Skeletal muscle tissue (tissue), 3 donors: ENCODE measurements at regions not wholly inside any gene's neighbourhood (a gene's known extent, or its start where the extent isn't known, plus 50 kb on each side); places are given as distances from the start of the nearest gene placed in this dataset.

Experiments
- H3K27ac ChIP-seq: one replicate; pipeline ENCODE4 v1.7.0; 2013; ENCODE audit warnings: mild to moderate bottlenecking, low read depth, low read length, inconsistent platforms
- H3K27me3 ChIP-seq, 3 donors: one replicate each; pipeline ENCODE4 v1.7.0; 2013; ENCODE audit warnings: low read length in 3 of 3; ENCODE audit not compliant: control insufficient read depth in 3 of 3, insufficient read depth in 3 of 3
- H3K36me3 ChIP-seq, 3 donors: one replicate each; pipeline ENCODE4 v1.7.0; 2013; ENCODE audit warnings: low read length in 3 of 3; ENCODE audit not compliant: control insufficient read depth in 3 of 3, insufficient read depth in 3 of 3
- H3K4me1 ChIP-seq, 3 donors: one replicate each; pipeline ENCODE4 v1.7.0; 2013; ENCODE audit warnings: low read length in 3 of 3, mild to moderate bottlenecking in 3 of 3; ENCODE audit not compliant: control insufficient read depth in 3 of 3, insufficient read depth in 3 of 3
- H3K4me3 ChIP-seq, 3 donors: one replicate each; pipeline ENCODE4 v1.7.0; 2013; ENCODE audit warnings: low read length in 3 of 3
- H3K9ac ChIP-seq, 3 donors: one replicate each; pipeline ENCODE4 v1.7.0; 2013; ENCODE audit warnings: low read length in 3 of 3, mild to moderate bottlenecking in 3 of 3, moderate library complexity in 2 of 3, low read depth in 1 of 3
- H3K9me3 ChIP-seq, 3 donors: one replicate each; pipeline ENCODE4 v1.7.0; 2013; ENCODE audit warnings: low read length in 3 of 3; ENCODE audit not compliant: control insufficient read depth in 3 of 3
- donor health status: Osteomylitis.

- no peaks in the 10 kb centered on the region for H3K27me3 ChIP-seq
- H3K9ac ChIP-seq: no peak overlapping the region
These were observed 477.4 kb upstream of the CHST9 start for GRCh38 chr18:27662537-27662936.

DNA sequence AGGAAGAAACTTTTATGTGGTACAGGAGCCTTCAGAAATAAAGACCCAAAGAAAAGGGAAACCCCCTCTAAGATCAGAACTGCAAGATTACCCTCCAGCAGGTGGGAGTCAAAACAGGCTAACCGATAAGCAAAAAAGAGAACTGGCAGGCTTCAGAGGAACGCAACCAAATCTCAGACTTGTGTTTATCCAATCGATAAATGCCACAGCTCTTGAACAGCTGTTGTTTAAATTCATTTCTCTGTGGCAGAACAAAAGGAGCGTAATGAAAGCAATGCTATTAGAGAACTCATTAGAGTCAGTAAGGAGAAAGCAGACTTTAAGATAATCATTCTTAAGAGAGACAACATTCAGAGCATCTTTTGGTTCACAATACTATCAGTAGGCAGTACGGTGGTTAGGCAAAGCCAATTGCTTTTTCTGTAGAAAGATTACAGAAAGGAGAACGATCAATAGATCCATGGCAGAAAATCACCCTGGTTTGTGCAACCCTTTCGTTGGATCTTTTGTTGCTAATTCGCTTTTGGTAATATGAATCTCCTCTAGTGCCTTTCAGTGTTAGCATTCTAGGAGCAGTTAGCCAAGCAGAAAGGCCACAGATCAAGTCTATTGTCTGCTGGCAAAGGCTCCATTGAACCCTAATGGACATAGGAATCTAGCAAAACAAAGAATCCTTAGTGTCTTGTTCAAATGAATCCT, 476.4 kb upstream of the CHST9 start:
- Histone ChIP-seq H3K4me1 (no peaks in the 10 kb centered on the region), H3K36me3 (no peaks in the 10 kb centered on the region), H3K9ac (no peak overlapping the region), H3K27ac (no peak overlapping the region), H3K4me3 (no peak overlapping the region), H3K9me3 (no peaks in the 10 kb centered on the region), H3K27me3 (no peaks in the 10 kb centered on the region)

More at GRCh38 chr18:27662537-27662936, 477.4 kb upstream of the CHST9 start:
- H3K27ac ChIP-seq: no peak overlapping the region
- H3K36me3 ChIP-seq: no peaks in the 10 kb centered on the region
- H3K9me3 ChIP-seq: no peaks in the 10 kb centered on the region
- no peaks in the 10 kb centered on the region for H3K4me1 ChIP-seq
- H3K4me3 ChIP-seq: no peak overlapping the region

DNA sequence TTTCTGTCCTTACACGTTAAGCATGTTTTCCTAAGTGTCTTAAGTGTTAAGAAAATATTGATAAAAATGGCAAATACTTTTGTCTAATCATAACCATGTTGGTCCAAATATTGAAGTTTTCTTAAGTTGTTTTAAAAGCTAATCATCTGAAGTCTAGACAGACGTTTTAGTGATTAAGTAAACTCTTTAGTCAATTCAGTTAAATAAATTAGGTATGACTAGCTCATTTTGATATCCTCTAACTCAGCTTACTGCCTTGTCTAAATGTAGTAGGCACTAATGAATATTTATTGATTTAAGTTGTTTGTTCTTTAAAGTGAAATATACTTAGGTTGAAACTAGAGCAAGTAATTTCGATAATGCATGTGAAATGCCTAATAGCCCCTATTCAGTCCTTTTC, 471.8 kb upstream of the CHST9 start:
- Histone ChIP-seq H3K27me3 (no peaks in the 10 kb centered on the region), H3K4me1 (no peaks in the 10 kb centered on the region), H3K27ac (no peak overlapping the region), H3K36me3 (no peaks in the 10 kb centered on the region), H3K4me3 (no peak overlapping the region), H3K9ac (no peak overlapping the region), H3K9me3 (no peaks in the 10 kb centered on the region)

- Histone ChIP-seq H3K27ac (no peak overlapping the region), H3K36me3 (no peaks in the 10 kb centered on the region), H3K4me3 (no peak overlapping the region), H3K27me3 (no peaks in the 10 kb centered on the region), H3K9ac (no peak overlapping the region), H3K9me3 (no peaks in the 10 kb centered on the region), H3K4me1 (no peaks in the 10 kb centered on the region)
These were observed 471.2 kb upstream of the CHST9 start for GRCh38 chr18:27656167-27656778.

DNA sequence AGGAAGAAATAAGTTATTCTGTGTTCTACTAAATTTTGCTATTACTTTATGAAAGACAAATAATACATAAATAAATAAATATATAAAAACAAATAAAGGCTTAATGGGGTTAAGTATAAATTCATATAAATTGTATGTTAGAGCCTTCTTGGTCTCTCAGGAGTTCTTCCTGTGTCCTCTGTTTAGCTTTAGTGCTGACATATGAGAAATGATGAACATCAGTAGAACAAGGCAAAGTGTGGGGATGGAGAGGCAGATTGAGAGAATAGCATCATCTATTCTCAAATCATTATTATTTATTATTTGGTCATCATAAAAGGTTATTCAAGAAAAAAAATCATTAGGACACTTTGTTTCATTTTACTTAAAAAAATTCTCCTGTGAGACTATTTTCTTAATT, 468.1 kb upstream of the CHST9 start:
- Histone ChIP-seq H3K27ac (no peak overlapping the region), H3K36me3 (no peaks in the 10 kb centered on the region), H3K4me3 (no peak overlapping the region), H3K9ac (no peak overlapping the region), H3K9me3 (no peaks in the 10 kb centered on the region), H3K27me3 (no peaks in the 10 kb centered on the region), H3K4me1 (no peaks in the 10 kb centered on the region)

DNA sequence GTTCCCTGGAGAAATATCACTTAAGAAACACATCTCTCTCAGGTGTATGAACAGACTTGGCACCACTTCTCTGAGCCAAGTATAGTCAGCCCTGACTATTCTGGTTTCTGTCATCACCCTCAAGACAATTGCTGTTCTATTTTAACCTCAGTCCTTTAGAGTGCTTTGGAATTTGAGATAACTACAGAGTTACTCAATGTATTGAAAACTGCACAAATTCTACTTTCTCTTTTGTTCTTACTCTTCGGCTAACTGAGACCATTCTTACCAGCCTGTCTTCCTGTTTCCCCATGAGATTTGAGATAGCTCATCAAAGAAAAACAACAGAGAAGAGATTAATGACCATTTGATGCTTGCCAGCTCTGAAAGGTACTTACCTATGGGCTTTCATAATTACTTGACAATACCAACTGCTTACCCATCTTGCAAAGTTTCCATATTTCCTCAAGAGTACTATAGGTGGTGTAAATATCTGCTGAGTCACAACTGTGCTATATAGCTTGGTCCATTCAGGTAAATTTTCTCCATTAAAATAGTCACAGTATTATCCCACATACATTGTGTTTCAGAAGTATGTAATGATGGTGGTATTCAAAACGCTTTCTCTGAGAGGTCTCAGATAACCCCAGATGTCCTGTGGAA, 467.5 kb upstream of the CHST9 start:
- Histone ChIP-seq H3K36me3 (no peaks in the 10 kb centered on the region), H3K4me1 (no peaks in the 10 kb centered on the region), H3K9ac (no peak overlapping the region), H3K4me3 (no peak overlapping the region), H3K27ac (no peak overlapping the region), H3K27me3 (no peaks in the 10 kb centered on the region), H3K9me3 (no peaks in the 10 kb centered on the region)

- H3K4me1 ChIP-seq: no peaks in the 10 kb centered on the region
- H3K27me3 ChIP-seq: no peaks in the 10 kb centered on the region
- H3K36me3 ChIP-seq: no peaks in the 10 kb centered on the region
- H3K27ac ChIP-seq: no peak overlapping the region
- H3K4me3 ChIP-seq: no peak overlapping the region
- H3K9me3 ChIP-seq: no peaks in the 10 kb centered on the region
- no peak overlapping the region for H3K9ac ChIP-seq
These were observed 464.5 kb upstream of the CHST9 start for GRCh38 chr18:27649621-27650020.

GRCh38 chr18:27645929-27646328, 460.8 kb upstream of the CHST9 start:
- Histone ChIP-seq H3K27ac (no peak overlapping the region), H3K27me3 (no peaks in the 10 kb centered on the region), H3K9ac (no peak overlapping the region), H3K4me3 (no peak overlapping the region), H3K4me1 (no peaks in the 10 kb centered on the region), H3K36me3 (no peaks in the 10 kb centered on the region), H3K9me3 (no peaks in the 10 kb centered on the region)

DNA sequence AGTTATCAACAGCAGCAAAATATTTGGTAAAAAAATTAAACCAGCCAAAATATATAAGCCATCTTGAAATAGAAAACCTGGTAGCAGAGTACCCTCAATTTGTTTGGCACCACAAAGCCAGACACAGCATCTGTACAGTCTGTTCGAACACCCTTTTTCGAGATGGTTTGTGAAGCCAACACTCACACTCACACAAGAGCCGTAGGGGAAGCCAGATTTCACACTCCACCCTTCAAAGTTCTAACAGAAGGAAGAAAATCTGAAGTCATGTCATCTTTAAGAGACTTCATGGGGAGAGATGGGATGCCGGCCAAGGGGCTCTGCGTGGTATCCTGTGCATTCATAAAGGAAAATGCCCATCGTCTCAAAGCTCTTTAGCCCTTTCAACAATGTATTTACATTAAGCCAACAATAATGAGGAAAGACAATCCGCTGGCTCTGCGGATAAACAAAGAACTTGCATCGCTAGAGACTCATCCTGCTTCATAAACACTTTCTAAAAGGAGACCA, 451.5 kb upstream of the CHST9 start:
- Histone ChIP-seq H3K9ac (no peak overlapping the region), H3K9me3 (no peaks in the 10 kb centered on the region), H3K4me3 (no peak overlapping the region), H3K27ac (no peak overlapping the region), H3K36me3 (no peaks in the 10 kb centered on the region), H3K27me3 (no peaks in the 10 kb centered on the region), H3K4me1 (no peaks in the 10 kb centered on the region)

DNA sequence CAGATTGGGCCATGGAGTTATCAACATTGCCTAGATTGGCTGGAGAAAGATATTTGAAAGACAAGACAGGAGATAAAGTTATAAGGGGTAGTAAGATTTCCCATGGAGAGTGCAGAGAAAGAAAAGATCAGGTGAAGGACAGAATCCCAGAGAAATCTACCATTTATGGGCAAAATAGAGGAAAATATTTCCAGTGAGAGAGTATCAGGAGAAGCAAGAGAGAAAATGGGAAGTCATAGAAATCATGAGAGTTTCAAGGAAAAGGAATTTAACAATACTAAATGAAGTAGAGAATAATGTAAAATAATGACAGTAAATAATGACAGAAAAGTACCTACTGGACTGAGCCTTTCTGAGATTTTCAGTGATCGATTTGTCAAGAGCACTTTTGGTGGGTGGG, 447.6 kb upstream of the CHST9 start:
- Histone ChIP-seq H3K9ac (no peak overlapping the region), H3K27me3 (peaks cover 0 to 5% (median 3%) of the 10 kb centered on the region in 3 donors), H3K4me3 (no peak overlapping the region), H3K27ac (no peak overlapping the region), H3K36me3 (no peaks in the 10 kb centered on the region), H3K4me1 (no peaks in the 10 kb centered on the region), H3K9me3 (no peaks in the 10 kb centered on the region)
